Panc1 (cell line): ENCODE measurements at regions not wholly inside any gene's neighbourhood (a gene's known extent, or its start where the extent isn't known, plus 50 kb on each side); places are given as distances from the start of the nearest gene placed in this dataset.

ENCODE experiments used
- ATAC-seq: fragments of 200-7000 bp; cut with Tn5 transposase; 2 replicates; pipeline ENCODE4 v1.9.1; 2020; ENCODE audit warnings: mild to moderate bottlenecking, moderate library complexity
- BruUV-seq: library from RNA; stranded (reverse); fragments of 400-500 nt; replicated peaks from 2 replicates; lab custom pipeline; 2021; lab: Mats Ljungman, UMichigan
- CTCF ChIA-PET: fragments of 300-600 bp; sonication (Branson Sonifier 250); formaldehyde crosslinking; loops from one replicate; lab custom pipeline; 2022; ENCODE audit warnings: antibody characterized with exemption; lab: Charles Lee
- POLR2A ChIA-PET: fragments of 300-600 bp; sonication (Branson Sonifier 250); formaldehyde crosslinking; loops from one replicate; lab custom pipeline; 2022; ENCODE audit warnings: antibody characterized with exemption; lab: Charles Lee
- DNase-seq: peaks from one replicate; pipeline ENCODE4 v3.0.0-alpha.2; 2010; ENCODE audit warnings: low read depth, low spot score
- H3K27ac ChIP-seq: 2 replicates; pipeline ENCODE4 v1.5.1; 2011; ENCODE audit warnings: mild to moderate bottlenecking, low read length, inconsistent platforms
- H3K27me3 ChIP-seq: fragments of 200-500 bp; sonication (Bioruptor generic); 2 replicates; pipeline ENCODE4 v1.6.0; 2014; ENCODE audit warnings: low read length, inconsistent platforms; ENCODE audit not compliant: control insufficient read depth, insufficient read depth
- H3K36me3 ChIP-seq: fragments of 200-500 bp; sonication (Bioruptor generic); 2 replicates; pipeline ENCODE4 v1.5.1; 2014; ENCODE audit warnings: inconsistent platforms, mild to moderate bottlenecking, low read length, moderate library complexity; ENCODE audit not compliant: control insufficient read depth, insufficient read depth
- H3K4me1 ChIP-seq: 2 replicates; pipeline ENCODE4 v1.5.1; 2011; ENCODE audit warnings: inconsistent platforms, mild to moderate bottlenecking, low read length, moderate library complexity; ENCODE audit not compliant: control insufficient read depth, insufficient read depth
- H3K4me3 ChIP-seq, 2 experiments: 2 replicates each; pipeline ENCODE4 v1.5.1; 2011 to 2012; ENCODE audit warnings: low read depth in 2 of 2, low read length in 2 of 2, mild to moderate bottlenecking in 2 of 2, inconsistent platforms in 1 of 2, moderate library complexity in 1 of 2
- H3K9me3 ChIP-seq: fragments of 200-500 bp; sonication (Bioruptor generic); 2 replicates; pipeline ENCODE4 v1.5.1; 2014; ENCODE audit warnings: low read depth, mild to moderate bottlenecking, inconsistent platforms, low read length, moderate library complexity; ENCODE audit not compliant: control insufficient read depth, insufficient read depth
- CTCF ChIP-seq: fragments of 450-650 bp; IDR thresholded peaks from 2 replicates; pipeline ENCODE4 v1.5.1; 2017; ENCODE audit warnings: mild to moderate bottlenecking
- POLR2AphosphoS5 ChIP-seq: IDR thresholded peaks from 2 replicates; pipeline ENCODE4 v1.6.1; 2012; ENCODE audit warnings: mild to moderate bottlenecking, low read depth, low read length, moderate library complexity
- REST ChIP-seq, 2 experiments: IDR thresholded peaks; 2 replicates each; pipeline ENCODE4 v1.6.1; 2011 to 2012; ENCODE audit warnings: low read depth in 2 of 2, control low read depth in 1 of 2, low read length in 1 of 2, mild to moderate bottlenecking in 1 of 2, moderate library complexity in 1 of 2; ENCODE audit not compliant: insufficient read depth in 1 of 2
- SIN3A ChIP-seq: IDR thresholded peaks from 2 replicates; pipeline ENCODE4 v1.6.1; 2012; ENCODE audit warnings: low read depth, mild to moderate bottlenecking, low read length, moderate library complexity, borderline replicate concordance; ENCODE audit not compliant: insufficient read depth
- TCF7L2 ChIP-seq: IDR thresholded peaks from 2 replicates; pipeline ENCODE4 v1.6.1; 2011; ENCODE audit warnings: mild to moderate bottlenecking, low read depth, low read length, inconsistent platforms
- in situ Hi-C: cut with HindIII; loops from 2 replicates; pipeline ENCODE4 v1.10.0; 2016; ENCODE audit warnings: low sequenced_read_pairs, low pct_unique_long_range_greater_than_20kb
- intact Hi-C: fragments of 100-400 bp; cut with micrococcal nuclease; formaldehyde crosslinking; loops from one replicate; pipeline ENCODE4 v1.10.0; 2022; ENCODE audit not compliant: unreplicated experiment

- no peaks in the 10 kb centered on the region for H3K4me1 ChIP-seq
- BruUV-seq = no TSS peak
- H3K27ac ChIP-seq = no peak overlapping the region
- ATAC-seq (no peak), DNase-seq (no peak)
- CTCF ChIA-PET = no interaction called here
- POLR2A ChIA-PET = no interaction called here
- H3K4me3 ChIP-seq = no peak overlapping the region
- intact Hi-C loops = no loop called here
- in situ Hi-C loops = no loop called here
- TF ChIP-seq SIN3A = no peak
- TF ChIP-seq CTCF = no peak
- TF ChIP-seq REST (IDR thresholded peaks at IDR 0.05; ENCODE audit: insufficient read depth in 1 of 2, low read depth in 2 of 2, low read length in 1 of 2) = no peak
- no peak for TF ChIP-seq POLR2AphosphoS5
- TF ChIP-seq TCF7L2 = no peak
- no peaks in the 10 kb centered on the region for H3K36me3 ChIP-seq
- no peaks in the 10 kb centered on the region for H3K9me3 ChIP-seq
- H3K27me3 ChIP-seq = no peaks in the 10 kb centered on the region
Observed at GRCh38 chr6:167696296-167696695, 130.4 kb upstream of the AFDN start.

GRCh38 chr6:167697316-167697715, 129.4 kb upstream of the AFDN start:
- no peak overlapping the region for H3K27ac ChIP-seq
- ChIA-PET CTCF (no interaction called here), POLR2A (no interaction called here)
- no peaks in the 10 kb centered on the region for H3K36me3 ChIP-seq
- H3K27me3 ChIP-seq = no peaks in the 10 kb centered on the region
- no peaks in the 10 kb centered on the region for H3K9me3 ChIP-seq
- ATAC-seq (no peak), DNase-seq (no peak)
- intact Hi-C loops (no loop called here), in situ Hi-C loops (no loop called here)
- no TSS peak for BruUV-seq
- TF ChIP-seq REST (IDR thresholded peaks at IDR 0.05; ENCODE audit: insufficient read depth in 1 of 2, low read depth in 2 of 2, low read length in 1 of 2) = no peak
- no peak for TF ChIP-seq SIN3A
- TF ChIP-seq TCF7L2 = no peak
- no peak for TF ChIP-seq CTCF
- no peak for TF ChIP-seq POLR2AphosphoS5
- H3K4me3 ChIP-seq = no peak overlapping the region
- H3K4me1 ChIP-seq = no peaks in the 10 kb centered on the region
